Endothelial cell of umbilical vein (primary cell): ENCODE measurements at regions not wholly inside any gene's neighbourhood (a gene's known extent, or its start where the extent isn't known, plus 50 kb on each side); places are given as distances from the start of the nearest gene placed in this dataset.

Source experiments
- BruUV-seq: library from RNA; stranded (reverse); fragments of 400-500 nt; replicated peaks from 2 replicates; lab custom pipeline; 2021; lab: Mats Ljungman, UMichigan
- CTCF ChIA-PET: fragments of 300-600, 350-600 bp; sonication (Branson Sonifier 250); formaldehyde crosslinking; loops from one replicate; lab custom pipeline; 2021; ENCODE audit warnings: antibody characterized with exemption, inconsistent platforms; lab: Charles Lee
- POLR2A ChIA-PET: fragments of 300-600, 350-600 bp; sonication (Branson Sonifier 250); formaldehyde crosslinking; loops from one replicate; lab custom pipeline; 2021; ENCODE audit warnings: antibody characterized with exemption, inconsistent platforms; lab: Charles Lee
- DNase-seq: peaks from one replicate; pipeline ENCODE4 v3.0.0-alpha.2; 2011; ENCODE audit warnings: low read depth, low spot score
- FAIRE-seq: peaks from 2 replicates; lab custom pipeline; 2011; peaks lifted over from hg19 to GRCh38; lab: Jason Lieb, UNC
- H2AFZ ChIP-seq: 2 replicates; pipeline ENCODE4 v1.6.0; 2012; ENCODE audit warnings: low read depth, low read length, control low read depth, inconsistent platforms
- H3K27ac ChIP-seq: 2 replicates; pipeline ENCODE4 v1.5.1; 2011; ENCODE audit warnings: low read depth, mild to moderate bottlenecking, control low read depth, low read length, moderate library complexity; ENCODE audit not compliant: insufficient read depth
- H3K27me3 ChIP-seq, 2 experiments: 2 replicates each; pipeline versions ENCODE4 v1.6.0 to v1.6.1; 2011; ENCODE audit warnings: low read length in 2 of 2, mixed read lengths in 1 of 2; ENCODE audit not compliant: control insufficient read depth in 2 of 2, insufficient read depth in 2 of 2
- H3K36me3 ChIP-seq, 2 experiments: 2 replicates in 1 of 2; 3 replicates in 1 of 2; pipeline ENCODE4 v1.5.1; 2011; ENCODE audit warnings: low read length in 2 of 2, mild to moderate bottlenecking in 1 of 2, moderate library complexity in 1 of 2; ENCODE audit not compliant: control insufficient read depth in 2 of 2, insufficient read depth in 2 of 2; ENCODE audit errors: extremely low read depth in 1 of 2
- H3K4me1 ChIP-seq: 3 replicates; pipeline ENCODE4 v1.5.1; 2011; ENCODE audit warnings: mild to moderate bottlenecking, low read length; ENCODE audit not compliant: control insufficient read depth, insufficient read depth; ENCODE audit errors: extremely low read depth
- H3K4me2 ChIP-seq: 2 replicates; pipeline ENCODE4 v1.6.1; 2011; ENCODE audit warnings: low read length, control low read depth, mixed read lengths; ENCODE audit not compliant: insufficient read depth
- H3K4me3 ChIP-seq, 3 experiments: fragments of 200-600 bp in 1 of 3; sonication (generic), shearing (Covaris generic) in 1 of 3; replicated peaks in 1 of 3; 2 replicates each; pipeline ENCODE4 v1.5.1; 2011 to 2016; ENCODE audit warnings: control low read depth in 3 of 3, low read length in 3 of 3, mild to moderate bottlenecking in 2 of 3, inconsistent platforms in 1 of 3, low read depth in 1 of 3, moderate library complexity in 1 of 3; ENCODE audit not compliant: insufficient read depth in 1 of 3
- H3K79me2 ChIP-seq: 2 replicates; pipeline ENCODE4 v1.6.0; 2012; ENCODE audit warnings: low read length, inconsistent platforms; ENCODE audit not compliant: control insufficient read depth, insufficient read depth
- H3K9ac ChIP-seq: replicated peaks from 2 replicates; pipeline ENCODE3; 2011; ENCODE audit warnings: low read length, control low read depth; ENCODE audit not compliant: insufficient read depth; ENCODE audit errors: extremely low read depth
- H3K9me1 ChIP-seq: replicated peaks from 3 replicates; pipeline ENCODE4 v1.6.0; 2011; ENCODE audit warnings: mild to moderate bottlenecking, low read length; ENCODE audit not compliant: control insufficient read depth, insufficient read depth; ENCODE audit errors: extremely low read depth
- H3K9me3 ChIP-seq: replicated peaks from 2 replicates; pipeline ENCODE4 v1.5.1; 2012; ENCODE audit warnings: low read length, inconsistent platforms; ENCODE audit not compliant: control insufficient read depth, insufficient read depth
- H4K20me1 ChIP-seq: replicated peaks from 2 replicates; pipeline ENCODE3; 2011; ENCODE audit warnings: mild to moderate bottlenecking, low read length; ENCODE audit not compliant: control insufficient read depth, insufficient read depth; ENCODE audit errors: extremely low read depth
- CTCF ChIP-seq, 2 donors: IDR thresholded peaks; 1 replicate in 1 of 2; 2 replicates in 1 of 2; pipeline ENCODE4 v1.5.1; 2011; ENCODE audit warnings: low read length in 2 of 2, mild to moderate bottlenecking in 2 of 2, moderate library complexity in 2 of 2, control low read depth in 1 of 2, inconsistent platforms in 1 of 2, low read depth in 1 of 2; ENCODE audit not compliant: insufficient read depth in 1 of 2; ENCODE audit errors: extremely low read depth in 1 of 2
- EZH2 ChIP-seq: IDR thresholded peaks from 2 replicates; pipeline ENCODE4 v1.6.1; 2012; ENCODE audit warnings: borderline replicate concordance, low read depth, mild to moderate bottlenecking, moderate library complexity, low read length, inconsistent platforms; ENCODE audit not compliant: severe bottlenecking
- FOS ChIP-seq: IDR thresholded peaks from 2 replicates; pipeline ENCODE4 v1.6.1; 2011; ENCODE audit warnings: mild to moderate bottlenecking, low read length, moderate library complexity, borderline replicate concordance; ENCODE audit not compliant: insufficient read depth
- GATA2 ChIP-seq: IDR thresholded peaks from 2 replicates; pipeline ENCODE4 v1.7.0; 2011; ENCODE audit warnings: low read depth, mild to moderate bottlenecking, moderate library complexity, mixed read lengths, low read length; ENCODE audit not compliant: insufficient read length, insufficient read depth
- JUN ChIP-seq: IDR thresholded peaks from 2 replicates; pipeline ENCODE4 v1.6.1; 2011; ENCODE audit warnings: borderline replicate concordance, low read depth; ENCODE audit not compliant: insufficient read length, insufficient read depth
- MAX ChIP-seq: IDR thresholded peaks from 2 replicates; pipeline ENCODE4 v1.6.1; 2011; ENCODE audit not compliant: insufficient read depth, insufficient read length
- MYC ChIP-seq: IDR thresholded peaks from one replicate; pipeline ENCODE4 v1.6.1; 2011; ENCODE audit warnings: mild to moderate bottlenecking, low read depth, low read length
- POLR2A ChIP-seq: IDR thresholded peaks from 2 replicates; pipeline ENCODE4 v1.6.1; 2012; ENCODE audit warnings: low read depth, mild to moderate bottlenecking, control low read depth, low read length
- POLR2AphosphoS5 ChIP-seq: IDR thresholded peaks from 2 replicates; pipeline ENCODE4 v1.6.1; 2012; ENCODE audit warnings: low read depth, mild to moderate bottlenecking, control low read depth, low read length, moderate library complexity; ENCODE audit not compliant: insufficient read depth
- dilution Hi-C: fragments of 300-500 bp; cut with MboI; formaldehyde crosslinking; loops from one replicate; pipeline ENCODE4 v1.15.0; 2019; ENCODE audit warnings: low sequenced_read_pairs; ENCODE audit not compliant: extremely low pct_ligation_motif_present
- intact Hi-C: fragments of 100-400 bp; cut with micrococcal nuclease; formaldehyde crosslinking; loops from one replicate; pipeline ENCODE4 v1.10.0; 2022

GRCh38 chr11:104582431-104582830, 315.8 kb downstream of the CASP12 start:
- no peaks in the 10 kb centered on the region for H3K79me2 ChIP-seq
- H3K9ac ChIP-seq: no peak overlapping the region
- intact Hi-C loops (no loop called here), dilution Hi-C loops (no loop called here)
- no peaks in the 10 kb centered on the region for H3K9me1 ChIP-seq
- H3K9me3 ChIP-seq: no peaks in the 10 kb centered on the region
- no TSS peak for BruUV-seq
- H3K4me2 ChIP-seq: no peak overlapping the region
- ChIA-PET CTCF (interaction anchor here (1.1 kb wide), 1 partner anchor 8 kb away, joined by 3 read pairs; no protein-coding TSS in a partner anchor), POLR2A (no interaction called here)
- no peaks in the 10 kb centered on the region for H3K27me3 ChIP-seq
- TF ChIP-seq EZH2: no peak
- TF ChIP-seq CTCF (IDR thresholded peaks at IDR 0.05; ENCODE audit: extremely low read depth in 1 of 2, insufficient read depth in 1 of 2, low read depth in 1 of 2, low read length in 2 of 2): no peak
- no peak for TF ChIP-seq GATA2
- no peak for TF ChIP-seq JUN
- TF ChIP-seq MAX: no peak
- TF ChIP-seq POLR2AphosphoS5: no peak
- TF ChIP-seq FOS: no peak
- TF ChIP-seq POLR2A: no peak
- TF ChIP-seq MYC: no peak
- no peaks in the 10 kb centered on the region for H3K4me1 ChIP-seq
- H3K4me3 ChIP-seq: no peak overlapping the region
- no peak overlapping the region for H2AFZ ChIP-seq
- FAIRE-seq: no peak
- no peak overlapping the region for H3K27ac ChIP-seq
- H3K36me3 ChIP-seq: no peaks in the 10 kb centered on the region
- H4K20me1 ChIP-seq: no peaks in the 10 kb centered on the region
- no peak for DNase-seq
